ENCODE measurements at regions not wholly inside any gene's neighbourhood (a gene's known extent, or its start where the extent isn't known, plus 50 kb on each side); places are given as distances from the start of the nearest gene placed in this dataset.
A peak's percentile ranks its signal among the peaks of the same experiment; 100 is the strongest.
"Not testable (repeated sequence)": the region's sequence is repeated elsewhere in the genome, so short reads cannot be mapped to it uniquely, and the experiment has no call there.

- no peak for DNase-seq (ENCODE audit: low read depth in 2 of 2)
Observed at GRCh38 chrX:28205126-28205525, 223.9 kb upstream of the DCAF8L1 start.

- peak; percentile 2 for DNase-seq (ENCODE audit: low read depth in 2 of 2)
Observed at GRCh38 chrX:28189011-28189410, 207.8 kb upstream of the DCAF8L1 start.

- DNase-seq (ENCODE audit: low read depth in 2 of 2): no peak
Observed at GRCh38 chrX:28188526-28188925, 207.3 kb upstream of the DCAF8L1 start.

- DNase-seq (ENCODE audit: low read depth in 2 of 2): no peak
Observed at GRCh38 chrX:28180096-28180495, 198.8 kb upstream of the DCAF8L1 start.

GRCh38 chrX:28178206-28178605 lies 197.0 kb upstream of the DCAF8L1 start:
- DNase-seq (ENCODE audit: low read depth in 2 of 2): no peak

GRCh38 chrX:28177202-28177601 lies 196.0 kb upstream of the DCAF8L1 start:
- no peak for DNase-seq (ENCODE audit: low read depth in 2 of 2)

- DNase-seq (ENCODE audit: low read depth in 2 of 2): no peak
Observed at GRCh38 chrX:28170713-28171112, 189.5 kb upstream of the DCAF8L1 start.

- DNase-seq (ENCODE audit: low read depth in 2 of 2): no peak
Observed at GRCh38 chrX:28158019-28158777, 176.9 kb upstream of the DCAF8L1 start.

- not testable (repeated sequence) for DNase-seq (ENCODE audit: low read depth in 2 of 2)
Observed at GRCh38 chrX:28152263-28152662, 171.0 kb upstream of the DCAF8L1 start.

GRCh38 chrX:28135378-28136047 lies 154.3 kb upstream of the DCAF8L1 start:
- no peak for DNase-seq (ENCODE audit: low read depth in 2 of 2)

- DNase-seq (ENCODE audit: low read depth in 2 of 2): peak in 1 of 2 donors; percentile 38
Observed at GRCh38 chrX:28133763-28134162, 152.5 kb upstream of the DCAF8L1 start.

- peak in 1 of 2 donors; percentile 5 for DNase-seq (ENCODE audit: low read depth in 2 of 2)
Observed at GRCh38 chrX:28127662-28128061, 146.4 kb upstream of the DCAF8L1 start.

GRCh38 chrX:28126886-28127285 lies 145.6 kb upstream of the DCAF8L1 start:
- no peak for DNase-seq (ENCODE audit: low read depth in 2 of 2)

- DNase-seq (ENCODE audit: low read depth in 2 of 2): peak in 1 of 2 donors; percentile 57
Observed at GRCh38 chrX:28124416-28124815, 143.2 kb upstream of the DCAF8L1 start.

- DNase-seq (ENCODE audit: low read depth in 2 of 2): not testable (repeated sequence)
Observed at GRCh38 chrX:28120580-28121245, 139.5 kb upstream of the DCAF8L1 start.

- no peak for DNase-seq (ENCODE audit: low read depth in 2 of 2)
Observed at GRCh38 chrX:28120072-28120471, 138.8 kb upstream of the DCAF8L1 start.

GRCh38 chrX:28108186-28108945 lies 127.1 kb upstream of the DCAF8L1 start:
- peak; percentile 1 to 55 for DNase-seq (ENCODE audit: low read depth in 2 of 2)

GRCh38 chrX:28099166-28099565 lies 117.9 kb upstream of the DCAF8L1 start:
- DNase-seq (ENCODE audit: low read depth in 2 of 2): no peak

GRCh38 chrX:28085653-28086052 lies 104.4 kb upstream of the DCAF8L1 start:
- no peak for DNase-seq (ENCODE audit: low read depth in 2 of 2)

- DNase-seq (ENCODE audit: low read depth in 2 of 2): peak in 1 of 2 donors; percentile 6
Observed at GRCh38 chrX:28058901-28059300, 77.7 kb upstream of the DCAF8L1 start.

GRCh38 chrX:28042826-28043564 lies 61.7 kb upstream of the DCAF8L1 start:
- no peak for DNase-seq (ENCODE audit: low read depth in 2 of 2)
